ENCODE measurements at regions not wholly inside any gene's neighbourhood (a gene's known extent, or its start where the extent isn't known, plus 50 kb on each side); places are given as distances from the start of the nearest gene placed in this dataset.

- in situ Hi-C loops (cut with MboI; ENCODE audit: low sequenced_read_pairs): no loop called here
Measured at GRCh38 chr22:49492308-49492707, 335.4 kb downstream of the BRD1 start.

- in situ Hi-C loops (cut with MboI; ENCODE audit: low sequenced_read_pairs): no loop called here
Measured at GRCh38 chr22:49491726-49492125, 335.9 kb downstream of the BRD1 start.

GRCh38 chr22:49491221-49491635 lies 336.4 kb downstream of the BRD1 start:
- in situ Hi-C loops (cut with MboI; ENCODE audit: low sequenced_read_pairs): no loop called here

- in situ Hi-C loops (cut with MboI; ENCODE audit: low sequenced_read_pairs): no loop called here
Measured at GRCh38 chr22:49490692-49491091, 337.0 kb downstream of the BRD1 start.

GRCh38 chr22:49489821-49490220 lies 337.9 kb downstream of the BRD1 start:
- in situ Hi-C loops (cut with MboI; ENCODE audit: low sequenced_read_pairs): no loop called here

- in situ Hi-C loops (cut with MboI; ENCODE audit: low sequenced_read_pairs): no loop called here
Measured at GRCh38 chr22:49488943-49489342, 338.7 kb downstream of the BRD1 start.

- in situ Hi-C loops (cut with MboI; ENCODE audit: low sequenced_read_pairs): no loop called here
Measured at GRCh38 chr22:49487950-49488349, 339.7 kb downstream of the BRD1 start.

GRCh38 chr22:49486225-49486624 lies 341.4 kb downstream of the BRD1 start:
- in situ Hi-C loops (cut with MboI; ENCODE audit: low sequenced_read_pairs): no loop called here

- in situ Hi-C loops (cut with MboI; ENCODE audit: low sequenced_read_pairs): no loop called here
Measured at GRCh38 chr22:49483946-49484345, 343.7 kb downstream of the BRD1 start.

- in situ Hi-C loops (cut with MboI; ENCODE audit: low sequenced_read_pairs): no loop called here
Measured at GRCh38 chr22:49483281-49483870, 344.3 kb downstream of the BRD1 start.

GRCh38 chr22:49482811-49483210 lies 344.9 kb downstream of the BRD1 start:
- in situ Hi-C loops (cut with MboI; ENCODE audit: low sequenced_read_pairs): no loop called here

- in situ Hi-C loops (cut with MboI; ENCODE audit: low sequenced_read_pairs): no loop called here
Measured at GRCh38 chr22:49481659-49482399, 345.8 kb downstream of the BRD1 start.

GRCh38 chr22:49480896-49481658 lies 346.6 kb downstream of the BRD1 start:
- in situ Hi-C loops (cut with MboI; ENCODE audit: low sequenced_read_pairs): no loop called here

- in situ Hi-C loops (cut with MboI; ENCODE audit: low sequenced_read_pairs): no loop called here
Measured at GRCh38 chr22:49480331-49480730, 347.3 kb downstream of the BRD1 start.

- in situ Hi-C loops (cut with MboI; ENCODE audit: low sequenced_read_pairs): no loop called here
Measured at GRCh38 chr22:49479566-49479965, 348.1 kb downstream of the BRD1 start.

GRCh38 chr22:49476800-49477400 lies 350.8 kb downstream of the BRD1 start:
- in situ Hi-C loops (cut with MboI; ENCODE audit: low sequenced_read_pairs): no loop called here

GRCh38 chr22:49476176-49476575 lies 351.5 kb downstream of the BRD1 start:
- in situ Hi-C loops (cut with MboI; ENCODE audit: low sequenced_read_pairs): no loop called here

GRCh38 chr22:49475253-49475652 lies 352.4 kb downstream of the BRD1 start:
- in situ Hi-C loops (cut with MboI; ENCODE audit: low sequenced_read_pairs): no loop called here

GRCh38 chr22:49473286-49473685 lies 354.4 kb downstream of the BRD1 start:
- in situ Hi-C loops (cut with MboI; ENCODE audit: low sequenced_read_pairs): no loop called here

- in situ Hi-C loops (cut with MboI; ENCODE audit: low sequenced_read_pairs): no loop called here
Measured at GRCh38 chr22:49470741-49471503, 356.8 kb downstream of the BRD1 start.
